Loucy (cell line): ENCODE measurements at regions not wholly inside any gene's neighbourhood (a gene's known extent, or its start where the extent isn't known, plus 50 kb on each side); places are given as distances from the start of the nearest gene placed in this dataset.

Experiments
- EZH2phosphoT487 ChIP-seq: fragments of 200-600 bp; IDR thresholded peaks from 2 replicates; pipeline ENCODE4 v1.6.1; 2018; ENCODE audit warnings: antibody characterized with exemption, mild to moderate bottlenecking, moderate library complexity, borderline replicate concordance
- TF ChIP-seq, protein P1 (sequence below): fragments of 200-600 bp; sonication (generic); conservative IDR thresholded peaks from 2 replicates; pipeline ENCODE4 v1.5.1; 2014; ENCODE audit warnings: mild to moderate bottlenecking, antibody characterized with exemption, low read length

DNA sequence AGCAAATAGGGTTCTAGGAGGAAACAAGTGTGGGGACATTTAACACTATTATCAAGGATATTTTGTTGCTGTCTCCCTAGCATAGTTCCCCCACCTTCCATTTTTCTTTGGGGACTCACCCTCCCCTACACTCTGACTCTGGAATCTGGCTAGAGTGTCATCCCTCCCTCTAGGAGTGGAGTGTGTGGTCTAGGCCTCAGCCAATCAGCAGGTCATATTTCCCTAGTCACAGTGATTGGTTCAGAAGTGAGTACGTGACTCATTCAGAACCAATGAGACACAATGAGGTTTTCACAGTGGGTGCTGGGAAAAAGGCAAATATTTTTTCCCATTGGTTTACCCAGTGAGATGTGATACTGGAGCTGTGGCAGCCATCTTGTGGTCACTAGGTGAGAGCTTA lies 234.4 kb downstream of the SHQ1 start:
- TF ChIP-seq, protein P1, sequence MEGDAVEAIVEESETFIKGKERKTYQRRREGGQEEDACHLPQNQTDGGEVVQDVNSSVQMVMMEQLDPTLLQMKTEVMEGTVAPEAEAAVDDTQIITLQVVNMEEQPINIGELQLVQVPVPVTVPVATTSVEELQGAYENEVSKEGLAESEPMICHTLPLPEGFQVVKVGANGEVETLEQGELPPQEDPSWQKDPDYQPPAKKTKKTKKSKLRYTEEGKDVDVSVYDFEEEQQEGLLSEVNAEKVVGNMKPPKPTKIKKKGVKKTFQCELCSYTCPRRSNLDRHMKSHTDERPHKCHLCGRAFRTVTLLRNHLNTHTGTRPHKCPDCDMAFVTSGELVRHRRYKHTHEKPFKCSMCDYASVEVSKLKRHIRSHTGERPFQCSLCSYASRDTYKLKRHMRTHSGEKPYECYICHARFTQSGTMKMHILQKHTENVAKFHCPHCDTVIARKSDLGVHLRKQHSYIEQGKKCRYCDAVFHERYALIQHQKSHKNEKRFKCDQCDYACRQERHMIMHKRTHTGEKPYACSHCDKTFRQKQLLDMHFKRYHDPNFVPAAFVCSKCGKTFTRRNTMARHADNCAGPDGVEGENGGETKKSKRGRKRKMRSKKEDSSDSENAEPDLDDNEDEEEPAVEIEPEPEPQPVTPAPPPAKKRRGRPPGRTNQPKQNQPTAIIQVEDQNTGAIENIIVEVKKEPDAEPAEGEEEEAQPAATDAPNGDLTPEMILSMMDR: no peak
- TF ChIP-seq EZH2phosphoT487: no peak
